Liver (tissue), 8 donors: ENCODE measurements at regions not wholly inside any gene's neighbourhood (a gene's known extent, or its start where the extent isn't known, plus 50 kb on each side); places are given as distances from the start of the nearest gene placed in this dataset.

ENCODE experiments used
- DNase-seq: peaks from one replicate; pipeline ENCODE4 v3.0.0-alpha.2; 2017; ENCODE audit warnings: low spot score
- H3K27ac ChIP-seq, 2 donors: one replicate each; pipeline ENCODE4 v1.7.0; 2013; ENCODE audit warnings: inconsistent platforms in 2 of 2, low read length in 2 of 2, control low read depth in 1 of 2, low read depth in 1 of 2, mild to moderate bottlenecking in 1 of 2
- H3K27me3 ChIP-seq, 4 donors: one replicate each; pipeline versions ENCODE4 v1.6.1 to v1.7.0; 2013; ENCODE audit warnings: low read length in 3 of 4, inconsistent platforms in 1 of 4, mild to moderate bottlenecking in 1 of 4, moderate library complexity in 1 of 4; ENCODE audit not compliant: control insufficient read depth in 4 of 4, insufficient read depth in 4 of 4
- H3K36me3 ChIP-seq, 4 donors: one replicate each; pipeline versions ENCODE4 v1.6.1 to v1.7.0; 2013; ENCODE audit warnings: low read length in 3 of 4, mild to moderate bottlenecking in 3 of 4, low read depth in 1 of 4, moderate library complexity in 1 of 4; ENCODE audit not compliant: control insufficient read depth in 4 of 4, insufficient read depth in 3 of 4
- H3K4me1 ChIP-seq, 4 donors: one replicate each; pipeline versions ENCODE4 v1.6.1 to v1.7.0; 2013; ENCODE audit warnings: low read length in 3 of 4, mild to moderate bottlenecking in 3 of 4, moderate library complexity in 1 of 4; ENCODE audit not compliant: control insufficient read depth in 4 of 4, insufficient read depth in 4 of 4
- H3K4me3 ChIP-seq, 3 donors: one replicate each; pipeline versions ENCODE4 v1.6.1 to v1.7.0; 2013; ENCODE audit warnings: low read length in 3 of 3, control low read depth in 1 of 3, low read depth in 1 of 3, mild to moderate bottlenecking in 1 of 3
- H3K9ac ChIP-seq, 2 donors: one replicate each; pipeline ENCODE4 v1.7.0; 2013; ENCODE audit warnings: low read length in 2 of 2, mild to moderate bottlenecking in 2 of 2, moderate library complexity in 2 of 2, control low read depth in 1 of 2, low read depth in 1 of 2
- H3K9me3 ChIP-seq, 4 donors: one replicate each; pipeline versions ENCODE4 v1.6.1 to v1.7.0; 2013; ENCODE audit warnings: low read length in 3 of 4; ENCODE audit not compliant: control insufficient read depth in 4 of 4
- ATF3 ChIP-seq: IDR thresholded peaks from 2 replicates; pipeline ENCODE4 v1.6.1; 2016; ENCODE audit warnings: antibody characterized with exemption
- CTCF ChIP-seq: fragments of 150-350 bp; IDR thresholded peaks from 2 replicates; pipeline ENCODE4 v1.5.1; 2017; ENCODE audit warnings: improper control_type of control experiment, low read depth, low read length; ENCODE audit not compliant: missing input control
- EGR1 ChIP-seq, 2 donors: IDR thresholded peaks; 2 replicates each; pipeline ENCODE4 v1.6.1; 2016 to 2018; ENCODE audit warnings: antibody characterized with exemption in 2 of 2, low read depth in 2 of 2
- FOXA1 ChIP-seq: IDR thresholded peaks from 2 replicates; pipeline ENCODE4 v1.6.1; 2016; ENCODE audit warnings: antibody characterized with exemption
- FOXA2 ChIP-seq: IDR thresholded peaks from 2 replicates; pipeline ENCODE4 v1.6.1; 2016; ENCODE audit warnings: antibody characterized with exemption
- GABPA ChIP-seq, 2 donors: IDR thresholded peaks in 1 of 2; conservative IDR thresholded peaks in 1 of 2; 2 replicates each; pipeline ENCODE4 v1.6.1; 2016; ENCODE audit warnings: antibody characterized with exemption in 2 of 2, mild to moderate bottlenecking in 1 of 2, moderate library complexity in 1 of 2
- HNF4A ChIP-seq, 2 donors: conservative IDR thresholded peaks; 2 replicates each; pipeline ENCODE4 v1.6.1; 2016; ENCODE audit warnings: antibody characterized with exemption in 2 of 2, mild to moderate bottlenecking in 2 of 2
- HNF4G ChIP-seq: IDR thresholded peaks from 2 replicates; pipeline ENCODE4 v1.6.1; 2016; ENCODE audit warnings: antibody characterized with exemption
- JUND ChIP-seq, 2 donors: IDR thresholded peaks; 2 replicates each; pipeline ENCODE4 v1.6.1; 2016; ENCODE audit warnings: antibody characterized with exemption in 2 of 2
- MAX ChIP-seq: IDR thresholded peaks from 2 replicates; pipeline ENCODE4 v1.6.1; 2016; ENCODE audit warnings: antibody characterized with exemption
- NR2F2 ChIP-seq: IDR thresholded peaks from 2 replicates; pipeline ENCODE4 v1.6.1; 2016; ENCODE audit warnings: antibody characterized with exemption
- RAD21 ChIP-seq, 2 donors: IDR thresholded peaks; 2 replicates each; pipeline ENCODE4 v1.6.1; 2016; ENCODE audit warnings: antibody characterized with exemption in 2 of 2, mild to moderate bottlenecking in 2 of 2
- REST ChIP-seq: IDR thresholded peaks from 2 replicates; pipeline ENCODE4 v1.6.1; 2016; ENCODE audit warnings: antibody characterized with exemption, mild to moderate bottlenecking
- RXRA ChIP-seq, 2 donors: IDR thresholded peaks; 2 replicates each; pipeline ENCODE4 v1.6.1; 2017 to 2018; ENCODE audit warnings: antibody characterized with exemption in 2 of 2, mild to moderate bottlenecking in 1 of 2
- SP1 ChIP-seq: IDR thresholded peaks from 2 replicates; pipeline ENCODE4 v1.6.1; 2018; ENCODE audit warnings: antibody characterized with exemption, mild to moderate bottlenecking
- TAF1 ChIP-seq: conservative IDR thresholded peaks from 2 replicates; pipeline ENCODE4 v1.6.1; 2016; ENCODE audit warnings: antibody characterized with exemption, mild to moderate bottlenecking
- YY1 ChIP-seq: IDR thresholded peaks from 2 replicates; pipeline ENCODE4 v1.6.1; 2016; ENCODE audit warnings: antibody characterized with exemption, mild to moderate bottlenecking
- ZBTB33 ChIP-seq: IDR thresholded peaks from 2 replicates; pipeline ENCODE4 v1.6.1; 2016; ENCODE audit warnings: antibody characterized with exemption
- WGBS: extraction: QIAGEN DNeasy Blood & Tissue Kit; methylation state at CpG from one replicate; pipeline ENCODE4 v1.1.7; 2013; 5-methylcytosine and 5-hydroxymethylcytosine counted together
- donor health status: healthy.
- donor health status: healthy.
- donor health status: healthy.
- donor health status: healthy.
- donor health status: healthy.

- TF ChIP-seq ZBTB33: no peak
- TF ChIP-seq JUND (IDR thresholded peaks at IDR 0.05): no peak
- no peak for TF ChIP-seq FOXA2
- no peak for TF ChIP-seq YY1
- TF ChIP-seq EGR1 (IDR thresholded peaks at IDR 0.05; ENCODE audit: low read depth in 2 of 2): no peak
- TF ChIP-seq SP1: no peak
- no peak for TF ChIP-seq HNF4G
Measured at GRCh38 chr9:135249711-135250110, 162.2 kb downstream of the OLFM1 start (continued).

- Histone ChIP-seq H3K4me3 (no peak overlapping the region), H3K4me1 (peaks cover 0 to 4% (median 3%) of the 10 kb centered on the region in 4 donors), H3K36me3 (no peaks in the 10 kb centered on the region), H3K9me3 (no peaks in the 10 kb centered on the region), H3K9ac (no peak overlapping the region), H3K27me3 (no peaks in the 10 kb centered on the region), H3K27ac (no peak overlapping the region)
- no peak for TF ChIP-seq HNF4G
- TF ChIP-seq HNF4A (conservative IDR thresholded peaks at IDR 0.05): no peak
- no peak for TF ChIP-seq EGR1 (IDR thresholded peaks at IDR 0.05; ENCODE audit: low read depth in 2 of 2)
- TF ChIP-seq GABPA (IDR thresholded peaks at IDR 0.05 in 1 of 2, conservative IDR thresholded peaks at IDR 0.05 in 1 of 2): no peak
- no peak for TF ChIP-seq RXRA (IDR thresholded peaks at IDR 0.05)
- TF ChIP-seq ATF3: no peak
- TF ChIP-seq REST: no peak
- no peak for TF ChIP-seq ZBTB33
- no peak for TF ChIP-seq NR2F2
- TF ChIP-seq SP1: no peak
- no peak for TF ChIP-seq CTCF
- no peak for TF ChIP-seq JUND (IDR thresholded peaks at IDR 0.05)
- no peak for TF ChIP-seq TAF1
- no peak for TF ChIP-seq YY1
- TF ChIP-seq MAX: no peak
- no peak for TF ChIP-seq FOXA2
- TF ChIP-seq FOXA1: no peak
- no peak for TF ChIP-seq RAD21 (IDR thresholded peaks at IDR 0.05)
- 79% methylated on average over 6 of the region's 6 CpGs for WGBS
- DNase-seq: no peak
Measured at GRCh38 chr9:135251331-135251761, 163.9 kb downstream of the OLFM1 start.
